HepG2 (cell line): ENCODE measurements at regions not wholly inside any gene's neighbourhood (a gene's known extent, or its start where the extent isn't known, plus 50 kb on each side); places are given as distances from the start of the nearest gene placed in this dataset.

Experiments used
- ATAC-seq: fragments of 200-7000 bp; cut with Tn5 transposase; 3 replicates; pipeline ENCODE4 v1.9.1; 2020; ENCODE audit warnings: mild to moderate bottlenecking, moderate library complexity
- BruUV-seq: library from RNA; stranded (reverse); fragments of 400-500 nt; replicated peaks from 2 replicates; lab custom pipeline; 2021; lab: Mats Ljungman, UMichigan
- CTCF ChIA-PET: fragments of 300-600 bp; formaldehyde crosslinking; extraction: SDS; loops from one replicate; lab custom pipeline; 2021; ENCODE audit warnings: low total read pairs, inconsistent platforms, low intra/inter-chr PET ratio; lab: Yijun Ruan, JAX
- POLR2A ChIA-PET: fragments of 350-600 bp; sonication (Branson Sonifier 250); formaldehyde crosslinking; loops from one replicate; lab custom pipeline; 2020; ENCODE audit warnings: antibody characterized with exemption, inconsistent platforms; lab: Yijun Ruan, JAX
- DNase-seq: peaks from one replicate; pipeline ENCODE4 v3.0.0-alpha.2; 2015; ENCODE audit warnings: low spot score
- FAIRE-seq: peaks from 3 replicates; lab custom pipeline; 2011; peaks lifted over from hg19 to GRCh38; lab: Jason Lieb, UNC
- H2AFZ ChIP-seq: one replicate; pipeline ENCODE4 v1.6.1; 2011; ENCODE audit warnings: low read length, inconsistent platforms
- H3K27ac ChIP-seq: fragments of 300-600 bp; 3 replicates; pipeline ENCODE4 v1.8.0; 2011; ENCODE audit warnings: mixed run types, mild to moderate bottlenecking, mixed read lengths, low read length, inconsistent platforms; ENCODE audit not compliant: insufficient read depth; ENCODE audit errors: extremely low read length
- H3K27me3 ChIP-seq, 2 experiments: fragments of 200-600 bp in 1 of 2; 2 replicates in 1 of 2; 3 replicates in 1 of 2; pipeline versions ENCODE4 v1.6.0 to v1.8.0; 2011; ENCODE audit warnings: low read length in 2 of 2, mild to moderate bottlenecking in 2 of 2, moderate library complexity in 2 of 2, inconsistent platforms in 1 of 2; ENCODE audit not compliant: insufficient read depth in 2 of 2, control insufficient read depth in 1 of 2
- H3K36me3 ChIP-seq, 2 experiments: fragments of 200-600 bp in 1 of 2; replicated peaks in 1 of 2; 2 replicates in 1 of 2; 3 replicates in 1 of 2; pipeline versions ENCODE4 v1.5.1 to v1.8.0; 2011; ENCODE audit warnings: low read length in 2 of 2, inconsistent platforms in 1 of 2; ENCODE audit not compliant: insufficient read depth in 2 of 2, control insufficient read depth in 1 of 2
- H3K4me1 ChIP-seq: 2 replicates; pipeline ENCODE4 v1.5.1; 2012; ENCODE audit warnings: low read length, inconsistent platforms; ENCODE audit not compliant: insufficient read depth
- H3K4me2 ChIP-seq: 2 replicates; pipeline ENCODE4 v1.6.0; 2011; ENCODE audit warnings: low read depth, low read length, inconsistent platforms
- H3K4me3 ChIP-seq, 3 experiments: fragments of 200-600 bp in 1 of 3; sonication (generic), shearing (Covaris generic) in 1 of 3; replicated peaks in 1 of 3; 2 replicates each; pipeline ENCODE4 v1.5.1; 2011 to 2016; ENCODE audit warnings: low read length in 3 of 3, inconsistent platforms in 2 of 3, low read depth in 2 of 3, mild to moderate bottlenecking in 2 of 3, control low read depth in 1 of 3, mixed read lengths in 1 of 3; ENCODE audit not compliant: insufficient read depth in 1 of 3
- H3K79me2 ChIP-seq: one replicate; pipeline ENCODE4 v1.6.1; 2011; ENCODE audit warnings: low read length, inconsistent platforms; ENCODE audit not compliant: insufficient read depth
- H3K9ac ChIP-seq: 2 replicates; pipeline ENCODE4 v1.6.0; 2011; ENCODE audit warnings: mild to moderate bottlenecking, low read depth, low read length, inconsistent platforms; ENCODE audit not compliant: insufficient read depth
- H3K9me3 ChIP-seq: 2 replicates; pipeline ENCODE4 v1.5.1; 2012; ENCODE audit warnings: mild to moderate bottlenecking, low read length
- H4K20me1 ChIP-seq: 2 replicates; pipeline ENCODE4 v1.6.0; 2011; ENCODE audit warnings: inconsistent platforms, mild to moderate bottlenecking, low read length, moderate library complexity; ENCODE audit not compliant: insufficient read depth
- ATF2 ChIP-seq: sonication (generic); formaldehyde crosslinking; IDR thresholded peaks from 2 replicates; pipeline ENCODE4 v1.4.0; 2020; ENCODE audit warnings: missing genetic modification reagents
- HIVEP1 ChIP-seq: sonication (generic); formaldehyde crosslinking; IDR thresholded peaks from 2 replicates; pipeline ENCODE4 v1.4.0; 2020; ENCODE audit warnings: mild to moderate bottlenecking, missing genetic modification reagents
- MLXIP ChIP-seq: sonication (generic); formaldehyde crosslinking; IDR thresholded peaks from 2 replicates; pipeline ENCODE4 v1.9.0; 2021; ENCODE audit warnings: missing genetic modification reagents, borderline replicate concordance
- NR2C2 ChIP-seq: sonication (generic); formaldehyde crosslinking; IDR thresholded peaks from 2 replicates; pipeline ENCODE4 v1.4.0; 2020; ENCODE audit warnings: missing genetic modification reagents, mild to moderate bottlenecking, moderate library complexity, borderline replicate concordance
- PHF5A ChIP-seq: IDR thresholded peaks from one replicate; pipeline ENCODE4 v1.6.1; 2018; ENCODE audit warnings: low read depth, missing genetic modification reagents; ENCODE audit not compliant: unreplicated experiment
- PRDM10 ChIP-seq: sonication (generic); formaldehyde crosslinking; IDR thresholded peaks from 2 replicates; pipeline ENCODE4 v1.4.0; 2020; ENCODE audit warnings: low read depth, missing genetic modification reagents
- SNRNP70 ChIP-seq: fragments of 200-400 bp; formaldehyde crosslinking; IDR thresholded peaks from 2 replicates; pipeline ENCODE4 v1.6.1; 2017; ENCODE audit warnings: mild to moderate bottlenecking, low read depth, low read length, moderate library complexity
- SRF ChIP-seq: IDR thresholded peaks from 2 replicates; pipeline ENCODE4 v1.6.1; 2011; ENCODE audit warnings: mild to moderate bottlenecking, low read depth, low read length, moderate library complexity
- TERF1 ChIP-seq: sonication (generic); formaldehyde crosslinking; IDR thresholded peaks from 2 replicates; pipeline ENCODE4 v1.8.0; 2022; ENCODE audit warnings: mild to moderate bottlenecking, missing genetic modification reagents, moderate library complexity
- ZNF121 ChIP-seq: sonication (generic); formaldehyde crosslinking; IDR thresholded peaks from 2 replicates; pipeline ENCODE4 v1.5.0; 2020; ENCODE audit warnings: mild to moderate bottlenecking, missing genetic modification reagents
- ZNF232 ChIP-seq: sonication (generic); formaldehyde crosslinking; IDR thresholded peaks from 2 replicates; pipeline ENCODE4 v1.4.0; 2020; ENCODE audit warnings: missing genetic modification reagents, borderline replicate concordance
- ZNF260 ChIP-seq: sonication (generic); formaldehyde crosslinking; IDR thresholded peaks from 2 replicates; pipeline ENCODE4 v1.4.0; 2020; ENCODE audit warnings: missing genetic modification reagents, low read depth, mild to moderate bottlenecking, borderline replicate concordance
- ZNF350 ChIP-seq: sonication (generic); formaldehyde crosslinking; IDR thresholded peaks from 2 replicates; pipeline ENCODE4 v1.4.0; 2020; ENCODE audit warnings: mild to moderate bottlenecking, low read depth, missing genetic modification reagents, borderline replicate concordance
- WGBS: methylation state at CpG from one replicate; pipeline ENCODE4 v1.1.6; 2017; ENCODE audit warnings: low lambda C conversion rate; 5-methylcytosine and 5-hydroxymethylcytosine counted together
- in situ Hi-C: cut with HindIII; loops from 2 replicates; pipeline ENCODE4 v1.10.0; 2017; ENCODE audit warnings: low pct_unique_long_range_greater_than_20kb; ENCODE audit not compliant: extremely low pct_ligation_motif_present
- intact Hi-C: fragments of 100-400 bp; cut with micrococcal nuclease; formaldehyde crosslinking; loops from one replicate; pipeline ENCODE4 v1.10.0; 2022; ENCODE audit not compliant: unreplicated experiment

GRCh38 chr5:13477118-13477737, 467.3 kb downstream of the DNAH5 start:
- no peak overlapping the region for H2AFZ ChIP-seq
- WGBS, result 20% methylated on average over 7 of the region's 7 CpGs
- no peaks in the 10 kb centered on the region for H3K4me1 ChIP-seq
- no peak overlapping the region for H3K4me2 ChIP-seq
- DNase-seq (no peak), FAIRE-seq (no peak), ATAC-seq (no peak)
- TF ChIP-seq PRDM10 (CRISPR knock-in tag) (no peak), NR2C2 (CRISPR knock-in tag) (no peak), ZNF350 (CRISPR knock-in tag) (no peak), HIVEP1 (CRISPR knock-in tag) (no peak), MLXIP (CRISPR knock-in tag) (no peak), ZNF232 (CRISPR knock-in tag) (no peak), TERF1 (CRISPR knock-in tag) (no peak), SRF (no peak), ZNF260 (CRISPR knock-in tag) (no peak), PHF5A (CRISPR knock-in tag) (no peak), ZNF121 (CRISPR knock-in tag) (no peak), SNRNP70 (no peak), ATF2 (CRISPR knock-in tag) (no peak)
- no peaks in the 10 kb centered on the region for H4K20me1 ChIP-seq
- CTCF ChIA-PET, result no interaction called here
- no peaks in the 10 kb centered on the region for H3K36me3 ChIP-seq
- BruUV-seq, result no TSS peak
- no peaks in the 10 kb centered on the region for H3K27me3 ChIP-seq
- intact Hi-C loops (loop anchor here (5.0 kb wide), 1 partner anchor 1185 kb away; no protein-coding TSS in a partner anchor), in situ Hi-C loops (no loop called here)
- no peak overlapping the region for H3K9ac ChIP-seq
- no peaks in the 10 kb centered on the region for H3K9me3 ChIP-seq
- H3K79me2 ChIP-seq, result no peaks in the 10 kb centered on the region
- no peak overlapping the region for H3K27ac ChIP-seq
- POLR2A ChIA-PET, result no interaction called here
- no peak overlapping the region for H3K4me3 ChIP-seq
